GM06990 (cell line): ENCODE measurements at regions not wholly inside any gene's neighbourhood (a gene's known extent, or its start where the extent isn't known, plus 50 kb on each side); places are given as distances from the start of the nearest gene placed in this dataset.

Experiments
- DNase-seq: peaks from one replicate; pipeline ENCODE4 v3.0.0-alpha.2; 2011; ENCODE audit not compliant: insufficient read length; ENCODE audit errors: extremely low read depth
- H3K27me3 ChIP-seq: replicated peaks from 2 replicates; pipeline ENCODE4 v1.6.0; 2011; ENCODE audit warnings: low read length; ENCODE audit not compliant: control insufficient read depth, insufficient read depth
- H3K36me3 ChIP-seq: 2 replicates; pipeline ENCODE4 v1.5.1; 2011; ENCODE audit warnings: low read length; ENCODE audit not compliant: control insufficient read depth, insufficient read depth
- H3K4me3 ChIP-seq: replicated peaks from 2 replicates; pipeline ENCODE4 v1.5.1; 2011; ENCODE audit warnings: low read depth, mild to moderate bottlenecking, control low read depth, low read length
- TF ChIP-seq, protein P1 (sequence below): IDR thresholded peaks from 2 replicates; pipeline ENCODE4 v1.5.1; 2011; ENCODE audit warnings: low read length, control low read depth, mild to moderate bottlenecking, inconsistent platforms; ENCODE audit not compliant: insufficient read depth, poor library complexity, severe bottlenecking

DNA sequence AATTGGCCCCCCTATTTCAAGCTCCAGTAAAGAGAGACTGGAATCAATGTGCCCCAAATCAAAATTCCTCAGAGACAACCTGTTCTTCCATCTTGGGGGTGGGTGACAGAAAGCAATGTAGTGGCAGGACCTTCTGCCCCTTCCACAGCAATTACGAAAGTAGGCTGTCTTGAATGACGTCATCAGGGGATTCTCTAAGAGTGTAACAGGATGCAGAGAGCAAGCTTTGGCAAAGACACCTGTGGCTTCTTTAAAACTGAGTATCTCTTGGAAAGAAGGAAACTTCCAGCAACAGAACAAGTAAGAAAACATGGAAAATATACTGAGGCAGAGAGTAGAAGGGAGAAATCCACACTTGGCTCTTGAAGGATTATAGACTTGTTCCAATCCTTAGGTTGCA lies 247.6 kb upstream of the PDE4D start:
- H3K27me3 ChIP-seq: no peaks in the 10 kb centered on the region
- DNase-seq: no peak

DNA sequence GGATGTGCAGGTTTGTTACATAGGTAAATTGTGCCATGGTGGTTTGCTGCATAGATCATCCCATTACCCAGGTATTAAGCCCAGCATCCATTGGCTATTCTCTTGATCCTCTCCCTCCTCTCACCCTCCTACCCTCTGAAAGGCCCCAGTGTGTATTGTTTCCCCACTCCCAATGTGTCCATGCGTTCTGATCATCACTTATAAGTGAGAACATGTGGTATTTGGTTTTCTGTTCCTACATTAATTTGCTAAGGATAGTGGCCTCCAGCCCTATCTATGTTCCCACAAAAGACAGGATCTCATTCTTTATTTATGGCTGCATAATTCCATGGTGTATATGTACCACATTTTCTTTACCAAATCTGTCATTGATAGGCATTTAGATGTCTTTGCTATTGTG lies 243.3 kb upstream of the PDE4D start:
- DNase-seq: no peak
- H3K36me3 ChIP-seq: no peaks in the 10 kb centered on the region
- TF ChIP-seq, protein P1, sequence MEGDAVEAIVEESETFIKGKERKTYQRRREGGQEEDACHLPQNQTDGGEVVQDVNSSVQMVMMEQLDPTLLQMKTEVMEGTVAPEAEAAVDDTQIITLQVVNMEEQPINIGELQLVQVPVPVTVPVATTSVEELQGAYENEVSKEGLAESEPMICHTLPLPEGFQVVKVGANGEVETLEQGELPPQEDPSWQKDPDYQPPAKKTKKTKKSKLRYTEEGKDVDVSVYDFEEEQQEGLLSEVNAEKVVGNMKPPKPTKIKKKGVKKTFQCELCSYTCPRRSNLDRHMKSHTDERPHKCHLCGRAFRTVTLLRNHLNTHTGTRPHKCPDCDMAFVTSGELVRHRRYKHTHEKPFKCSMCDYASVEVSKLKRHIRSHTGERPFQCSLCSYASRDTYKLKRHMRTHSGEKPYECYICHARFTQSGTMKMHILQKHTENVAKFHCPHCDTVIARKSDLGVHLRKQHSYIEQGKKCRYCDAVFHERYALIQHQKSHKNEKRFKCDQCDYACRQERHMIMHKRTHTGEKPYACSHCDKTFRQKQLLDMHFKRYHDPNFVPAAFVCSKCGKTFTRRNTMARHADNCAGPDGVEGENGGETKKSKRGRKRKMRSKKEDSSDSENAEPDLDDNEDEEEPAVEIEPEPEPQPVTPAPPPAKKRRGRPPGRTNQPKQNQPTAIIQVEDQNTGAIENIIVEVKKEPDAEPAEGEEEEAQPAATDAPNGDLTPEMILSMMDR: no peak
- H3K27me3 ChIP-seq: no peaks in the 10 kb centered on the region
- H3K4me3 ChIP-seq: no peak overlapping the region

More for the DNA sequence above, 247.6 kb upstream of the PDE4D start:
- no peak overlapping the region for H3K4me3 ChIP-seq
- TF ChIP-seq, protein P1: no peak
- no peaks in the 10 kb centered on the region for H3K36me3 ChIP-seq

DNA sequence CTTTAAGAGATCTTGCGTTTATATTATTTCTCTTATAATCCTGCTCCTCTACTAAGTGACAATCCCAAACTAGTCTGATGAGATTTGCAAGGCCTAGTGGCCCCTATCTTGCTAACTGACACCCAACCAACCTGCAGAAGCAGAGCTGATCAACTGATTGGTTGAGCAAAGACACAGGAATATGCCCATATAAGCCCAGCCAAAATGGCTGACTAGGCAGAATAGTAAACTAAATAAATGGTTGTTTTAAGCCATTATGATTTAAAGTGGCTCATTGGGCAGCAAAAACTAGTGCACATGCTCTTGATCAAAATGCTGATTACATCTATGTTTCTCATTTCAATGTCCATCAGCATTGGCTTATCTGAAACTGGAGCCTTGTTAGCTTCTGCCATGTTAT lies 238.0 kb upstream of the PDE4D start:
- Histone ChIP-seq H3K36me3 (no peaks in the 10 kb centered on the region), H3K4me3 (no peak overlapping the region), H3K27me3 (no peaks in the 10 kb centered on the region)
- TF ChIP-seq, protein P1: no peak
- DNase-seq: no peak

DNA sequence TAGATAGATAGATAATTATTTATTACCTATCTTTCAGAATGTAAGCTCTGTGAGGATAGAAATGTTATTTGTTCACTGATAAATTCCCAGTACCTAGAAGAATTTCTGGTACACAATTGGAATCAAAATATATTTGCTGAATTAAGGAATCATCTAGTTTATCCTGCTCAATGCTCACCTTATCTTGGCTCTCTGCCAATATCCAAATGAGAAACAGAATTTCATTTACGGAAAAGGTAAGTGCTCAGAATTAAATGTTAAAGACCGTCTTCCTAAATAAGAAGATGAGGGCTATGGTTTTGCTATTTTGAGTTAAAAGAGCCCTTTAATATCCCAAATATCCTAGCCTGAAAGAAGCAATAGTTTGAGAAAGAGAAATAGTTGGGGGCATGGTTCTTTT lies 232.1 kb upstream of the PDE4D start:
- Histone ChIP-seq H3K36me3 (no peaks in the 10 kb centered on the region), H3K27me3 (no peaks in the 10 kb centered on the region), H3K4me3 (no peak overlapping the region)
- TF ChIP-seq, protein P1: no peak
- DNase-seq: no peak

DNA sequence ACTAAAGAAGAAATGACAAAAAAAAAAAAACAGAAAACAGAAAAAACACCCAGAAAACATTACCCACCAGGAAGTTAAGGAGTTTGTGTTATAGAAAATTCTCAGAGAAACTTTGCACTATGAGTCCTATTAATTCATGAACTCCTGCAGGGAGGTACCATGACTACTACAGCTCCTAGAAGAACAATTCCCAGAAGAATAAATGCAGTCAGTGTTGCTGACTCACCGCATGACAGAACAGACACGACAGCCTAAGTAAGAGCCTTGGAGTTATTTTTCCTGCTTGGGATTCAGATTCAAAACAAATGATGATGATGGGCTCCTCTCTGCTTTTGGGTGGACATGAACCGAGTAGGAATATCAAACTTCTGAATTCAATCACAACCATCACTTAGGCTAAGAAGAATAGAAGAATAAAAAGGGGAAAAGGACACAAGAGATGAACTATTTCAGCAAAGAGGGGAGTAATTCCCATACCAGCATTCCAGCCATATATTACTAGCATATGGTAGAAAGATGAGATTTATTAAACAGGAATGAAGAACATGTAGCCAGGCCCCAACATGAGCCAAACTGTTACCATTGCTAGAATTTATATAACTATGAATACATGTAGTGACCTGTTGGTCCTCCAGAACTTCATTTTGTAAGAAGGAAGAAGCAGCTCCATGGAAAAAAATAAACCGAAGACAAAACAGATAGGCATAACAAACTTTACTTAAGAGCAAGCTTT lies 209.6 kb upstream of the PDE4D start:
- Histone ChIP-seq H3K27me3 (no peaks in the 10 kb centered on the region), H3K4me3 (no peak overlapping the region), H3K36me3 (no peaks in the 10 kb centered on the region)
- no peak for DNase-seq
- TF ChIP-seq, protein P1: no peak

DNA sequence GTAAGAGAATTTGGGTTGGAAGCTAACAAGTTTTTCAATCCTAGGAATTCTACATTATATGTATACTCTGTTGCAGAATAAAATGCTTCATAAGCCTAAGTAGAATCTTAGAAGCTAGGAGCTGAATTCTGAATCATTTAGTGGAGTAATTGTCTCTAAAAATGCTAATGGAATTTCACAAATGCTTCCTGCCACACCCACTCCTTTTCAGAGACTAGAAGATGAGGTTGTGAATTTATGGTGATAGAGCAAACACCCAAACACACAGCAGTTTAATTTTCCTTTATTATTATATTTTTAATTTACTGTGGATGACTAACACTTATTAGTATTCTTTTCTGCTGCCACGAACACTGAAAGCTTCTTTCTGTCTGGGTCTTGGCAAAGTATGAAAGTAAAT lies 208.0 kb upstream of the PDE4D start:
- H3K4me3 ChIP-seq: no peak overlapping the region
- DNase-seq: no peak
- H3K27me3 ChIP-seq: no peaks in the 10 kb centered on the region
- TF ChIP-seq, protein P1: no peak
- no peaks in the 10 kb centered on the region for H3K36me3 ChIP-seq
